Memory B cell (primary cell): ENCODE measurements at regions not wholly inside any gene's neighbourhood (a gene's known extent, or its start where the extent isn't known, plus 50 kb on each side); places are given as distances from the start of the nearest gene placed in this dataset.

Source experiments
- ATAC-seq: fragments of 150-1000 bp; cut with Tn5 transposase; 2 replicates; pipeline ENCODE4 v1.10.0; 2021; ENCODE audit warnings: low read depth, mild to moderate bottlenecking, moderate library complexity
- DNase-seq, 2 donors: peaks; one replicate each; pipeline ENCODE4 v3.0.0; 2022; ENCODE audit warnings: low spot score in 2 of 2
- H3K27ac Mint-ChIP-seq: one replicate; pipeline ENCODE4 v1.8.0; 2022; ENCODE audit warnings: mild to moderate bottlenecking, moderate library complexity, mixed read lengths
- H3K27me3 Mint-ChIP-seq: one replicate; pipeline ENCODE4 v1.8.0; 2022; ENCODE audit warnings: mixed read lengths
- H3K36me3 Mint-ChIP-seq: one replicate; pipeline ENCODE4 v1.8.0; 2022; ENCODE audit warnings: mild to moderate bottlenecking, mixed read lengths
- H3K4me1 Mint-ChIP-seq: one replicate; pipeline ENCODE4 v1.8.0; 2022; ENCODE audit warnings: mixed read lengths
- H3K4me3 Mint-ChIP-seq: one replicate; pipeline ENCODE4 v1.8.0; 2022; ENCODE audit warnings: mild to moderate bottlenecking, moderate library complexity, mixed read lengths
- H3K9me3 Mint-ChIP-seq: one replicate; pipeline ENCODE4 v1.8.0; 2022; ENCODE audit warnings: mixed read lengths

DNA sequence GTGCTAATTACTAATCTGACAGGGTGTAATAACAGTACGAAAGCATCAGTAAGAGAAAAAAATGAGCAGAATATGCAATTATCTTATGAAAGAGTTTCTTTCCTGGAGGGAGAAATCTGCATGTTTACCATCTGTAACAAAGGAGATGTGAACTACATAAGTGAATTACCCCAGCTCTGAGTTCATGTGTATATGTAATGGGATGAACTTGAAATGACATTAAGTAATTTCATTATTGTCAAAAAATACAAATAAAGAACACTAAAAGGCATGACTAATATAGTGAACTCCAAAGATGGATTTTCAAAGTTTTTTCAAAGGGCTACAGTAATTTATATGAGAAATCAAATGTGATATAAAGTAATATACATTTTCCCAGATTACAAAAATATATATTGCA lies 944.0 kb downstream of the MAT2B start:
- Mint-ChIP-seq H3K9me3 (no peaks in the 10 kb centered on the region), H3K4me1 (no peaks in the 10 kb centered on the region), H3K4me3 (no peak overlapping the region), H3K36me3 (no peaks in the 10 kb centered on the region), H3K27me3 (no peaks in the 10 kb centered on the region), H3K27ac (no peak overlapping the region)
- DNase-seq (no peak), ATAC-seq (no peak)

GRCh38 chr5:164466033-164466432 lies 960.6 kb downstream of the MAT2B start:
- DNase-seq (no peak), ATAC-seq (no peak)
- Mint-ChIP-seq H3K36me3 (no peaks in the 10 kb centered on the region), H3K4me3 (no peak overlapping the region), H3K4me1 (no peaks in the 10 kb centered on the region), H3K27ac (no peak overlapping the region), H3K9me3 (no peaks in the 10 kb centered on the region), H3K27me3 (peaks cover 2% of the 10 kb centered on the region)

DNA sequence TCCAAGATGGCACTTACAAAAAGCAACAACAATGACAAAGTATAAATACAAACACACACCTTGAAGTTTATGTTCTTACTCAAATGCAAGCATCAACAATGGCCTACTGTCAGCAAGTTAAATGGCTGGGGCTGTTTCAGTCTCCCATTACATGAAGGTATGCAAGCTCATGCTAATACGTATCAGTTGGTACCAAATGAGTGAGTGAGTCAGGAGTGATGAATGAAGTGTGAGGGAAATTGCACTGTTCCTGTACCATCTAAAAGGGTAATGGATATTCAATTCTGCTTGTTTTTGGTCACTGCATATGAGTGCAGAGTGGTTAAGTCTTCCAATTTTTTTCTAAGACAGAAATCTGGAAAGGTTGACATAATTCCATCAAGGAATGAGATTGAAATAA lies 964.9 kb downstream of the MAT2B start:
- Mint-ChIP-seq H3K27me3 (peaks cover 4% of the 10 kb centered on the region), H3K27ac (no peak overlapping the region), H3K4me1 (peaks cover 2% of the 10 kb centered on the region), H3K4me3 (no peak overlapping the region), H3K36me3 (no peaks in the 10 kb centered on the region), H3K9me3 (no peaks in the 10 kb centered on the region)
- DNase-seq (no peak), ATAC-seq (no peak)

DNA sequence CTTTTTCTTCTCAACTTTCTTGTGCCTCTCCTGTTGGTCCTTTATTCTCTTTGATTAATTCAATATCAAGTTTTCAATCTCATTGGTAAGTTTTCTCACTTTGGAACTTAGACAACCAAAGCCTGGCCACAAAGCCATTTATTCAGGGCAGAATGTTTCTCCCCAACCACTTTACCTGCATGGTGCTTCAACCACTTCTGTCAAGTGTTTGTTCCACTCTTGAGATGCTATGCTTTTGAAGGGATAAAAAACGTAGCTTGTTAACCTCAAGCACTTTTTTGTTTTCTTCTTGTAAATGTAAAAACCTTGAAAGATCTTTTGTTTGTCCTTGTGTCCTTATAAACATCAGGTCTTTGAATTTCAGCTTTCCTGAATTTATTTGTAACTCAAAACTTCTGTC lies 966.7 kb downstream of the MAT2B start:
- ATAC-seq (no peak), DNase-seq (no peak)
- Mint-ChIP-seq H3K9me3 (no peaks in the 10 kb centered on the region), H3K4me1 (peaks cover 2% of the 10 kb centered on the region), H3K4me3 (no peak overlapping the region), H3K27me3 (peaks cover 2% of the 10 kb centered on the region), H3K27ac (no peak overlapping the region), H3K36me3 (no peaks in the 10 kb centered on the region)

DNA sequence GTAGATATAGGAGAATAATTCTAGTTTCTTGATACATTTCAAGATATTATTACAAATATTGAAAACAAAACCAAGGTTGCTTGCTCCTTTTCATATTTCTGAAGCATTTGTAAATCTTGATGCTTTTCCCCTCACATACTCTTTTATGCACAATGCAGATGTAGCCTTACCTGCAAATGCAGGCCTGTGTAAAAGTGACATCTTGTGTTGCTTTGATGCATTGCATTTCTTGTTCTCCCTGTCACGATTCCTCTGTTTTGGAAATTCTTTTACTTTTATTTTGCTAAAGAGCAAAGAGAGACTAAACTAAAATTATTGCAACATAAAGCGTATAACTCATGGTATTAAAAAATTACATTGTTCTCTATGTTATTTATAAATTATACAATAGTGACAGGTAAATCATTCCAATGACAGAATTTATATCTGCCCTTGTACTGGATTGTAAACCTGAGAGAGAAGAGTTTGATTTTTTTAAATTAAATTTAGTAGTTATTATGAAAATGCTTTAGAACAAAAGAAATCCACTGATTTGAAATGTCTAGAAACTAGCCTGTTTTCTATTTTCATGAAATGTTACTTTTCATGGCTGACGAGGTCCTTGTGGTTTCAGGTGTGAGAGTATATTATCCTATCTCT lies 970.0 kb downstream of the MAT2B start:
- peaks cover 2% of the 10 kb centered on the region for H3K27me3 Mint-ChIP-seq
- H3K36me3 Mint-ChIP-seq: no peaks in the 10 kb centered on the region
- H3K4me3 Mint-ChIP-seq: no peak overlapping the region
- ATAC-seq (peak; percentile 39), DNase-seq (peak in 1 of 2 donors; percentile 6)
- peaks cover 2% of the 10 kb centered on the region for H3K4me1 Mint-ChIP-seq
- H3K27ac Mint-ChIP-seq: no peak overlapping the region
- H3K9me3 Mint-ChIP-seq: no peaks in the 10 kb centered on the region

DNA sequence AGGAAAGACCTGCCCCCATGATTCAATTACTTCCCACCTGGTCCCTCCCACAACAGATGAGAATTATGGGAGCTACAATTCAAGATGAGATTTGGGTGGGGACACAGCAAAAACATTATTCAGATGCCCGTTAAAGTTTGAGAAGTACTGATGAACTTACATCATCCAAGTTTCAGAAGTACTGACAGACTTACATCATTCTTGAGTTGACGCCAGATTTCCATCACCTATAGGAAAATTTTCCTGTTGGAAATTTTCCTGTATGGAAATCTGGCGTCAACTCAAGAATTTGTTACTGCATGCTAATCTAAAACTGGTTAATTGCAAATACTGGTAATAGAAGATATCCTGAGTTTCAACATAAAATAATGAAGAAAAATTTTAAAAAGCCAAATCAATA lies 975.9 kb downstream of the MAT2B start:
- no peaks in the 10 kb centered on the region for H3K4me1 Mint-ChIP-seq
- DNase-seq (no peak), ATAC-seq (no peak)
- H3K4me3 Mint-ChIP-seq: no peak overlapping the region
- H3K27me3 Mint-ChIP-seq: peaks cover 2% of the 10 kb centered on the region
- H3K27ac Mint-ChIP-seq: no peak overlapping the region
- no peaks in the 10 kb centered on the region for H3K36me3 Mint-ChIP-seq
- no peaks in the 10 kb centered on the region for H3K9me3 Mint-ChIP-seq

GRCh38 chr5:164482351-164482750 lies 976.9 kb downstream of the MAT2B start:
- H3K27me3 Mint-ChIP-seq: peaks cover 2% of the 10 kb centered on the region
- no peaks in the 10 kb centered on the region for H3K4me1 Mint-ChIP-seq
- DNase-seq (no peak), ATAC-seq (no peak)
- H3K9me3 Mint-ChIP-seq: no peaks in the 10 kb centered on the region
- no peaks in the 10 kb centered on the region for H3K36me3 Mint-ChIP-seq
- H3K4me3 Mint-ChIP-seq: no peak overlapping the region
- H3K27ac Mint-ChIP-seq: no peak overlapping the region

- Mint-ChIP-seq H3K9me3 (no peaks in the 10 kb centered on the region), H3K36me3 (no peaks in the 10 kb centered on the region), H3K4me1 (no peaks in the 10 kb centered on the region), H3K4me3 (no peak overlapping the region), H3K27me3 (peaks cover 2% of the 10 kb centered on the region), H3K27ac (no peak overlapping the region)
- DNase-seq (no peak), ATAC-seq (no peak)
Observed at GRCh38 chr5:164484948-164485347, 979.5 kb downstream of the MAT2B start.

DNA sequence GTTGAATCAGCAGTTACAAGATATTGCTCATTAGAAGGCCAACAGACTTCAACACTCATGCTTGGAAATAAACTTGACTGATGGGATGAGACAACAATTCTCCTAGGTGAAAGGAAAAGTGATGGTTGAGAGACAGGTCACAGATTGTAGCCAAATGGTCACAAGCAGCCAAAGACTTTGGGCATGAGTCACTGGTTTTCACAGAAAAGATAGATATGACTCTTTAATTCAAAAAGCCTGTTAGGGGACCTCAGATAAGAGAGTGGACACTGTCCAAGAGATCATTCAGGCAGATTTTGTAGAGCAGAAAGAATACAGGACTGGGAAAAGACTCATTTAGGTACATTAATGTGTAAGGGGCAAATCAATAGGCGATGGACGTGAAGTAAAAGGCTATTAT lies 982.5 kb downstream of the MAT2B start:
- no peaks in the 10 kb centered on the region for H3K27me3 Mint-ChIP-seq
- no peak overlapping the region for H3K4me3 Mint-ChIP-seq
- H3K36me3 Mint-ChIP-seq: no peaks in the 10 kb centered on the region
- no peak for ATAC-seq
- DNase-seq: no peak
- H3K9me3 Mint-ChIP-seq: no peaks in the 10 kb centered on the region
- H3K27ac Mint-ChIP-seq: no peak overlapping the region
- no peaks in the 10 kb centered on the region for H3K4me1 Mint-ChIP-seq

- Mint-ChIP-seq H3K9me3 (no peaks in the 10 kb centered on the region), H3K36me3 (no peaks in the 10 kb centered on the region), H3K4me1 (no peaks in the 10 kb centered on the region), H3K27me3 (peaks cover 6% of the 10 kb centered on the region), H3K4me3 (no peak overlapping the region), H3K27ac (no peak overlapping the region)
- no peak for ATAC-seq
- no peak for DNase-seq
Observed at GRCh38 chr5:164497311-164498064, 992.1 kb downstream of the MAT2B start.

- H3K4me1 Mint-ChIP-seq: no peaks in the 10 kb centered on the region
- H3K36me3 Mint-ChIP-seq: no peaks in the 10 kb centered on the region
- no peaks in the 10 kb centered on the region for H3K9me3 Mint-ChIP-seq
- DNase-seq (no peak), ATAC-seq (no peak)
- peaks cover 6% of the 10 kb centered on the region for H3K27me3 Mint-ChIP-seq
- no peak overlapping the region for H3K27ac Mint-ChIP-seq
- no peak overlapping the region for H3K4me3 Mint-ChIP-seq
Observed at GRCh38 chr5:164498438-164498837, 993.0 kb downstream of the MAT2B start.

DNA sequence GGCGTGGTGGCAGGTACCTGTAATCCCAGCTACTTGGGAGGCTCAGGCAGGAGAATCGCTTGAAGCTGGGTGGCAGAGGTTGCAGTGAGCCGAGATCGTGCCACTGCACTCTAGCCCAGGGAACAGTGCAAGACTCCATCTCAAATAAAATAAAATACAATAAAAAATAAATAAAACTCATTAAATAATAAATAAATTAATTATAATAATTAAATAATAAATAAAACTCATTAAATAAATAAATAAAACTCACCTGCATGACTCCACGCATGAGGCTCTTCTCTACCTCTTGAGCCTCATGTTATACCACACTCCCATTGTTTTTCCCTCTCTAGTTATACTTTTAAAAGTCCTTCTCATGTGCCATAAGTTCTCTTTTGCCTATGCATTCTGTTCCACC lies 995.4 kb downstream of the MAT2B start:
- ATAC-seq (no peak), DNase-seq (no peak)
- Mint-ChIP-seq H3K36me3 (no peaks in the 10 kb centered on the region), H3K4me3 (no peak overlapping the region), H3K27me3 (peaks cover 3% of the 10 kb centered on the region), H3K4me1 (peaks cover 9% of the 10 kb centered on the region), H3K9me3 (no peaks in the 10 kb centered on the region), H3K27ac (no peak overlapping the region)

DNA sequence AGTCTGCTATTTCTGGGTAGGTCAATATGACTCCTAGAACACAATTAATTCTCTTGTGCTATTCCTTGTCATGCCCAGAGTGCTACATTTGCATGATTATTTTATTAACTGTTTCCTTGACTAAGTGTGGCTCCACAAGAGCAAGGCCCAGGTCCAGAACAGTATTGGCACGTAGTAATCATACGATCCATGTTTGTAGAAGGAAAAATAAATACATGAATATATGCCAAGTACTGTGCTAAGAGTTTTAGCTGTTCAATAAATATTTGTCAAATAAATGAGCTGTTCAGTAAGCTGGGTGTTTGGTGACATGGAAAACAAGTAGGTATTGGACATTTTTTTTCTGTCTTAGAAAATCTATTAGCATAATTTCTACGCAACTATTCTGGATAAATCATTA lies 995.9 kb downstream of the MAT2B start:
- Mint-ChIP-seq H3K4me1 (peaks cover 9% of the 10 kb centered on the region), H3K4me3 (no peak overlapping the region), H3K27ac (no peak overlapping the region), H3K9me3 (no peaks in the 10 kb centered on the region), H3K36me3 (no peaks in the 10 kb centered on the region), H3K27me3 (peaks cover 6% of the 10 kb centered on the region)
- DNase-seq (no peak), ATAC-seq (no peak)

DNA sequence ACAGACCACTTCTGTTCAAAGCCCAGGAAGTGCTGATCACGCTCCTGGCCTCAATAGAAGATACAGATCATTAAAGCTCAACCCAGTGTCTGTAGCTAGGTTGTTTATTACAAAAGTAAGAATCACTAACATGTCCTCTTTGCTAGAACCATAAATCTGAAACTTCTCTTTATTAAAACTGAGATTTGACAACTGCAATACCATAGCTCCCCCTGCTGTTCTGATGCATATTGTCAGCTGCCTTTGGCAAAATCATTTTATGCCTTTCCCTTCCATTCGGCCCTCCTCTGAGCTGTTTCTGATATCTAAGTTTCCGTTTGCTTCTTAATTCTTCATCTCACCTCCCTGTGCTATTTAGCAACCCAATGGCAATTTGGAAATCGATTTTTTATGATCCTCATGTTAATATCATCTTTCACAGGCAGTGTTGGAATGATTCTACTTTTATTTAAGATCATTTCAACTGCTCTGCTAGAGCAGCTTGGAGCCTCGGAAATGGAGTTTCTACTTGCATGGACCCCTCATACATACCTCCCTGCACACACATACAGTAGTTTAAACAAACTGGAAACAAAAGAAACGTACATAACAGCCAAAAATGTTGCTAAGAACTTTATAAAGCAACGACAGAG lies 998.8 kb downstream of the MAT2B start:
- H3K36me3 Mint-ChIP-seq: no peaks in the 10 kb centered on the region
- DNase-seq (peak; percentile 55 to 66), ATAC-seq (peak; percentile 56)

More for the DNA sequence above, 998.8 kb downstream of the MAT2B start:
- Mint-ChIP-seq H3K9me3 (no peaks in the 10 kb centered on the region), H3K27ac (no peak overlapping the region), H3K27me3 (peaks cover 7% of the 10 kb centered on the region), H3K4me3 (no peak overlapping the region), H3K4me1 (peaks cover 9% of the 10 kb centered on the region)
